ENCODE measurements at regions not wholly inside any gene's neighbourhood (a gene's known extent, or its start where the extent isn't known, plus 50 kb on each side); places are given as distances from the start of the nearest gene placed in this dataset.

GRCh38 chr20:47927944-47928343 is 142.7 kb upstream of the SULF2 start:
- H3K18ac ChIP-seq (ENCODE audit: low read length): no peak overlapping the region
- H3K23ac ChIP-seq (ENCODE audit: low read length): no peak overlapping the region
- no peaks in the 10 kb centered on the region for H3K79me2 ChIP-seq (ENCODE audit: control insufficient read depth, insufficient read depth, low read length, poor library complexity)
- no peaks in the 10 kb centered on the region for H3K79me1 ChIP-seq (ENCODE audit: low read length)
- no peaks in the 10 kb centered on the region for H3K9me3 ChIP-seq (ENCODE audit: insufficient read depth, low read depth, low read length)
- H2AK5ac ChIP-seq (ENCODE audit: low read length): no peak overlapping the region
- H2BK120ac ChIP-seq (ENCODE audit: insufficient read depth, low read length, poor library complexity): no peak overlapping the region
- no peak overlapping the region for H3K4me3 ChIP-seq (ENCODE audit: low read depth, low read length)
- H4K8ac ChIP-seq (ENCODE audit: low read depth, low read length): no peak overlapping the region
- no peak overlapping the region for H2BK12ac ChIP-seq (ENCODE audit: low read length)
- H3K4ac ChIP-seq (ENCODE audit: low read depth, low read length): no peak overlapping the region
- no peak overlapping the region for H3K27ac ChIP-seq (ENCODE audit: low read depth, low read length)
- H3K36me3 ChIP-seq (ENCODE audit: control insufficient read depth in 1 of 2, insufficient read depth in 2 of 2, low read length in 2 of 2): no peaks in the 10 kb centered on the region
- no peak overlapping the region for H3K4me2 ChIP-seq (ENCODE audit: low read length)
- no peak overlapping the region for H3K9ac ChIP-seq (ENCODE audit: low read length)
- H4K12ac ChIP-seq (ENCODE audit: low read depth, low read length): no peak overlapping the region
- H2AFZ ChIP-seq (ENCODE audit: insufficient read depth, low read length, poor library complexity): no peak overlapping the region
- H2BK5ac ChIP-seq (ENCODE audit: low read depth, low read length, poor library complexity): no peak overlapping the region
- DNase-seq: no peak
- no peaks in the 10 kb centered on the region for H3K27me3 ChIP-seq (ENCODE audit: insufficient read depth, low read length)
- H3K4me1 ChIP-seq (ENCODE audit: control insufficient read depth in 1 of 2, insufficient read depth in 2 of 2, low read length in 2 of 2): no peaks in the 10 kb centered on the region
- no peak overlapping the region for H3K14ac ChIP-seq (ENCODE audit: low read length)
- H4K91ac ChIP-seq (ENCODE audit: low read depth, low read length): no peak overlapping the region

GRCh38 chr20:47927385-47927851 is 142.1 kb upstream of the SULF2 start:
- no peak overlapping the region for H3K4me2 ChIP-seq (ENCODE audit: low read length)
- H3K14ac ChIP-seq (ENCODE audit: low read length): no peak overlapping the region
- no peak overlapping the region for H3K9ac ChIP-seq (ENCODE audit: low read length)
- no peaks in the 10 kb centered on the region for H3K27me3 ChIP-seq (ENCODE audit: insufficient read depth, low read length)
- no peak overlapping the region for H3K18ac ChIP-seq (ENCODE audit: low read length)
- no peak overlapping the region for H3K23ac ChIP-seq (ENCODE audit: low read length)
- H3K36me3 ChIP-seq (ENCODE audit: control insufficient read depth in 1 of 2, insufficient read depth in 2 of 2, low read length in 2 of 2): no peaks in the 10 kb centered on the region
- H4K12ac ChIP-seq (ENCODE audit: low read depth, low read length): no peak overlapping the region
- H2BK5ac ChIP-seq (ENCODE audit: low read depth, low read length, poor library complexity): no peak overlapping the region
- no peak overlapping the region for H2BK12ac ChIP-seq (ENCODE audit: low read length)
- no peak overlapping the region for H3K27ac ChIP-seq (ENCODE audit: low read depth, low read length)
- no peak for DNase-seq
- H3K9me3 ChIP-seq (ENCODE audit: insufficient read depth, low read depth, low read length): no peaks in the 10 kb centered on the region
- no peak overlapping the region for H3K4ac ChIP-seq (ENCODE audit: low read depth, low read length)
- H2AK5ac ChIP-seq (ENCODE audit: low read length): no peak overlapping the region
- no CpG with 5 or more reads among the region's 5 CpGs for WGBS (ENCODE audit: extremely low coverage, insufficient coverage, insufficient read length)
- no peak overlapping the region for H4K91ac ChIP-seq (ENCODE audit: low read depth, low read length)
- no peak overlapping the region for H2AFZ ChIP-seq (ENCODE audit: insufficient read depth, low read length, poor library complexity)
- no peaks in the 10 kb centered on the region for H3K79me1 ChIP-seq (ENCODE audit: low read length)
- H3K4me3 ChIP-seq (ENCODE audit: low read depth, low read length): no peak overlapping the region
- no peaks in the 10 kb centered on the region for H3K4me1 ChIP-seq (ENCODE audit: control insufficient read depth in 1 of 2, insufficient read depth in 2 of 2, low read length in 2 of 2)
- H3K79me2 ChIP-seq (ENCODE audit: control insufficient read depth, insufficient read depth, low read length, poor library complexity): no peaks in the 10 kb centered on the region
- no peak overlapping the region for H4K8ac ChIP-seq (ENCODE audit: low read depth, low read length)
- H2BK120ac ChIP-seq (ENCODE audit: insufficient read depth, low read length, poor library complexity): no peak overlapping the region

GRCh38 chr20:47926731-47927130 is 141.4 kb upstream of the SULF2 start:
- H3K9ac ChIP-seq (ENCODE audit: low read length): no peak overlapping the region
- H3K14ac ChIP-seq (ENCODE audit: low read length): no peak overlapping the region
- no peaks in the 10 kb centered on the region for H3K79me2 ChIP-seq (ENCODE audit: control insufficient read depth, insufficient read depth, low read length, poor library complexity)
- no peak overlapping the region for H2BK12ac ChIP-seq (ENCODE audit: low read length)
- H3K23ac ChIP-seq (ENCODE audit: low read length): no peak overlapping the region
- no peak overlapping the region for H3K4me2 ChIP-seq (ENCODE audit: low read length)
- no peaks in the 10 kb centered on the region for H3K27me3 ChIP-seq (ENCODE audit: insufficient read depth, low read length)
- no peak overlapping the region for H2AK5ac ChIP-seq (ENCODE audit: low read length)
- H4K91ac ChIP-seq (ENCODE audit: low read depth, low read length): no peak overlapping the region
- no peaks in the 10 kb centered on the region for H3K9me3 ChIP-seq (ENCODE audit: insufficient read depth, low read depth, low read length)
- H4K8ac ChIP-seq (ENCODE audit: low read depth, low read length): no peak overlapping the region
- no CpG with 5 or more reads among the region's 4 CpGs for WGBS (ENCODE audit: extremely low coverage, insufficient coverage, insufficient read length)
- no peak overlapping the region for H3K4ac ChIP-seq (ENCODE audit: low read depth, low read length)
- no peaks in the 10 kb centered on the region for H3K36me3 ChIP-seq (ENCODE audit: control insufficient read depth in 1 of 2, insufficient read depth in 2 of 2, low read length in 2 of 2)
- H4K12ac ChIP-seq (ENCODE audit: low read depth, low read length): no peak overlapping the region
- H3K4me3 ChIP-seq (ENCODE audit: low read depth, low read length): peak overlapping the region; percentile 20
- no peak overlapping the region for H2BK120ac ChIP-seq (ENCODE audit: insufficient read depth, low read length, poor library complexity)
- no peaks in the 10 kb centered on the region for H3K4me1 ChIP-seq (ENCODE audit: control insufficient read depth in 1 of 2, insufficient read depth in 2 of 2, low read length in 2 of 2)
- H3K18ac ChIP-seq (ENCODE audit: low read length): no peak overlapping the region
- no peaks in the 10 kb centered on the region for H3K79me1 ChIP-seq (ENCODE audit: low read length)
- no peak overlapping the region for H2AFZ ChIP-seq (ENCODE audit: insufficient read depth, low read length, poor library complexity)
- no peak overlapping the region for H3K27ac ChIP-seq (ENCODE audit: low read depth, low read length)
- H2BK5ac ChIP-seq (ENCODE audit: low read depth, low read length, poor library complexity): no peak overlapping the region
- no peak for DNase-seq

GRCh38 chr20:47925593-47925992 is 140.3 kb upstream of the SULF2 start:
- Histone ChIP-seq H2AFZ (ENCODE audit: insufficient read depth, low read length, poor library complexity) (no peak overlapping the region), H3K4me3 (ENCODE audit: low read depth, low read length) (no peak overlapping the region), H3K79me2 (ENCODE audit: control insufficient read depth, insufficient read depth, low read length, poor library complexity) (no peaks in the 10 kb centered on the region), H3K4me1 (ENCODE audit: control insufficient read depth in 1 of 2, insufficient read depth in 2 of 2, low read length in 2 of 2) (no peaks in the 10 kb centered on the region), H3K4ac (ENCODE audit: low read depth, low read length) (no peak overlapping the region), H2BK12ac (ENCODE audit: low read length) (no peak overlapping the region), H3K23ac (ENCODE audit: low read length) (no peak overlapping the region), H3K36me3 (ENCODE audit: control insufficient read depth in 1 of 2, insufficient read depth in 2 of 2, low read length in 2 of 2) (no peaks in the 10 kb centered on the region), H4K12ac (ENCODE audit: low read depth, low read length) (no peak overlapping the region), H4K8ac (ENCODE audit: low read depth, low read length) (no peak overlapping the region), H3K79me1 (ENCODE audit: low read length) (no peaks in the 10 kb centered on the region), H3K4me2 (ENCODE audit: low read length) (no peak overlapping the region), H4K91ac (ENCODE audit: low read depth, low read length) (no peak overlapping the region), H2BK5ac (ENCODE audit: low read depth, low read length, poor library complexity) (no peak overlapping the region), H2AK5ac (ENCODE audit: low read length) (no peak overlapping the region), H3K27ac (ENCODE audit: low read depth, low read length) (no peak overlapping the region), H3K14ac (ENCODE audit: low read length) (no peak overlapping the region), H2BK120ac (ENCODE audit: insufficient read depth, low read length, poor library complexity) (no peak overlapping the region), H3K18ac (ENCODE audit: low read length) (no peak overlapping the region), H3K9me3 (ENCODE audit: insufficient read depth, low read depth, low read length) (no peaks in the 10 kb centered on the region), H3K27me3 (ENCODE audit: insufficient read depth, low read length) (no peaks in the 10 kb centered on the region), H3K9ac (ENCODE audit: low read length) (no peak overlapping the region)
- peak in 1 of 2 donors; percentile 9 for DNase-seq
- no CpG with 5 or more reads among the region's 3 CpGs for WGBS (ENCODE audit: extremely low coverage, insufficient coverage, insufficient read length)
